H1 (cell line): ENCODE measurements at regions not wholly inside any gene's neighbourhood (a gene's known extent, or its start where the extent isn't known, plus 50 kb on each side); places are given as distances from the start of the nearest gene placed in this dataset.

Experiments used
- RFX5 ChIP-seq: IDR thresholded peaks from 2 replicates; pipeline ENCODE4 v1.6.1; 2011; ENCODE audit warnings: low read depth, low read length, improper control_type of control experiment, borderline replicate concordance
- RNF2 ChIP-seq: fragments of 200-900, 300-1000 bp; sonication (generic); IDR thresholded peaks from 2 replicates; pipeline ENCODE4 v1.7.1; 2016; ENCODE audit warnings: borderline replicate concordance, low read depth, mild to moderate bottlenecking, antibody characterized with exemption, low read length; ENCODE audit not compliant: poor library complexity, severe bottlenecking; ENCODE audit errors: missing control alignments
- SAP30 ChIP-seq: fragments of 300-600 bp; sonication (generic); IDR thresholded peaks from 2 replicates; pipeline ENCODE4 v1.7.1; 2012; ENCODE audit warnings: low read length, moderate library complexity, mild to moderate bottlenecking, inconsistent platforms; ENCODE audit not compliant: insufficient read depth, insufficient replicate concordance
- SIRT6 ChIP-seq: IDR thresholded peaks from one replicate; pipeline ENCODE4 v1.7.1; 2012; ENCODE audit warnings: low read length, inconsistent platforms

- TF ChIP-seq RNF2 (no peak), RFX5 (no peak), SIRT6 (no peak), SAP30 (no peak)
These were observed 215.0 kb upstream of the POU3F1 start (continued) for GRCh38 chr1:38261574-38261973.
